NCI-H774 (cell line): ENCODE measurements at regions not wholly inside any gene's neighbourhood (a gene's known extent, or its start where the extent isn't known, plus 50 kb on each side); places are given as distances from the start of the nearest gene placed in this dataset.

Experiments
- DNase-seq: peaks from one replicate; lab custom pipeline; 2025; lab: John Stamatoyannopoulos, UW

DNA sequence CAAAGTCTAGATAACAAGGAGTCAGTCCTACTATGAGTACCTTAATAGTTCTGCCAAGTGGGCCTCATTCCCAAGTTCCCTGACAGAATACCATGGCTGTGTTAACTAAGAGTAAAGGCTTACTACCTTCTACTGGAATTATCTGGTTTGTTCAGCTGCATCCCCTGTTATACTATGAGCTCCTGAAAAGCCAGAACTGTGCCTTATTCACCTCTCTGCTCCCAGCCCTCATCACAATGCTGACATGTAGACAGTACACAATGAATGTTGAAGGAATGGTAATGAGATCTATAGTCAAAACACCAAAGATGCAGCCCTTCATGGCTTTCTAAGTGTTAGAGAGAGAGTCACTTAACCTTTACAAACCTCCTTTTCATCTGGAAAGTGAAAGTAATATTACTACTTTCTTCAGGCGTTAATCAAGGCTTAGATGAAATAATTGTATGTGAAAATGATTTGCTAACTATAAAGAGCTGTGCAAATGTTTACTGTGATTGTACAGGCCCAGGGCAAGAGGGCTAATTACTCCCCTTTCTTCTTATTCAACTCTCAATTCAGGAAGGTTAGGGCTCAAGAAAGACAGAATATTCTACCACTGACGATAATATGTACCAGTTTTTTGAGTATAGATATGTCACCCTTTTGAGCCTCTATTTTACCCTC, 70.3 kb upstream of the MROH9 start:
- DNase-seq: peak; percentile 28

DNA sequence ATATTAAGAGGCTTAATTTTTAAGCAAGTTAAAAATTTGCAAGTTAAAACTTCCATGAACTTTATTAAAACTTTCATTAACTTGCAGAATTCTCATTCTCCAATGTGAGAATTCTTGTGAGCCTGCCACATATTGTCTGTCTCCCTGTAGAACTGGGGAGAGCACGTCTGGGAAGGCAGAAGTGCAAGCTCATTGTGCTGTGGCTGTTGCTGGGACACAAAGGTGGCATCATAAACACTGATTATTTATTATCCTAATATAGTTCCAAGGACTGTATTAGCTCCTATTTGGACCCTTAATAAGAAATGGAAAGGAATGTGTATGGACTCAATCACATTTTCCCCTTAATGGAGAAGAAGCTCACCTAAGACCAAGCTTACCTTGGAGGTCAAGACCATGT, 68.7 kb upstream of the MROH9 start:
- DNase-seq: no peak

DNA sequence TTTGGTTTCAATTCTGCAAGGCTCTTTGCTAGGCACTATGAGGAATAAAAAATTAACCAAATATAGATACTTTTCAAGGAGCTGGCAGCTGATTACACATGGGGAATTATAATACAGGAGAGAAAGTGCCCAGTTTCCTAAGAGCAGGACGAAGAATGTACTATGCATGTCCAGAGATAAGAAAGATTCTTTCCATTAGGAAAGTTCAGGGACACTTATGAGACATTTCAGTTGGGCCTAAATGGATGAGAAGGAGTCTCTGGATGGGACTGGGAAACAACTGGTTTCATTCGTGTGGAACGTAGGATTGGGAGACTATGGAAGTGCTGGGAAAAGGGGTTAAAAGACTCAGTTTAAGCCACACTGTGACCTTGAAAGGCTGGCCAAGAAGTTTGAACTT, 63.5 kb upstream of the MROH9 start:
- no peak for DNase-seq

- no peak for DNase-seq
Observed at GRCh38 chr1:170872663-170873062, 62.7 kb upstream of the MROH9 start.

DNA sequence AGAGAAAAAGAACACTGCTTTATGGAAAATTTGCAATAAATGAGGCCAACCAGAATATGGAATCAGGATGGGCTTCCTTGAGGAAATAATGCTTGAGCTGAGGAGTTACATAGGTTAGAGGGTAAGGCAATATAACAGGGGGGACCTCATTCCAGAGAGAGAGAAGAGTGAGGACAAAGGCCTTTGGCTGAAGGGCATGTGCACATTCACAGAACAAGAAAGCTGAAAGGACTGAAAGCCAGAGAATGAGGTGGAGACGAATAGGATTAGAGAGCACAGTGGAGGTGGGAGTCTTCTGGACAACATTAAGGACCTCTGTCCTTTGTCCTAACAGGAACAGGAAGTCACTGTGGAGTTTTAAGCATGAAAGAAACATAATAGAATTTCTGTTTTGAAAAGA, 60.7 kb upstream of the MROH9 start:
- no peak for DNase-seq

DNA sequence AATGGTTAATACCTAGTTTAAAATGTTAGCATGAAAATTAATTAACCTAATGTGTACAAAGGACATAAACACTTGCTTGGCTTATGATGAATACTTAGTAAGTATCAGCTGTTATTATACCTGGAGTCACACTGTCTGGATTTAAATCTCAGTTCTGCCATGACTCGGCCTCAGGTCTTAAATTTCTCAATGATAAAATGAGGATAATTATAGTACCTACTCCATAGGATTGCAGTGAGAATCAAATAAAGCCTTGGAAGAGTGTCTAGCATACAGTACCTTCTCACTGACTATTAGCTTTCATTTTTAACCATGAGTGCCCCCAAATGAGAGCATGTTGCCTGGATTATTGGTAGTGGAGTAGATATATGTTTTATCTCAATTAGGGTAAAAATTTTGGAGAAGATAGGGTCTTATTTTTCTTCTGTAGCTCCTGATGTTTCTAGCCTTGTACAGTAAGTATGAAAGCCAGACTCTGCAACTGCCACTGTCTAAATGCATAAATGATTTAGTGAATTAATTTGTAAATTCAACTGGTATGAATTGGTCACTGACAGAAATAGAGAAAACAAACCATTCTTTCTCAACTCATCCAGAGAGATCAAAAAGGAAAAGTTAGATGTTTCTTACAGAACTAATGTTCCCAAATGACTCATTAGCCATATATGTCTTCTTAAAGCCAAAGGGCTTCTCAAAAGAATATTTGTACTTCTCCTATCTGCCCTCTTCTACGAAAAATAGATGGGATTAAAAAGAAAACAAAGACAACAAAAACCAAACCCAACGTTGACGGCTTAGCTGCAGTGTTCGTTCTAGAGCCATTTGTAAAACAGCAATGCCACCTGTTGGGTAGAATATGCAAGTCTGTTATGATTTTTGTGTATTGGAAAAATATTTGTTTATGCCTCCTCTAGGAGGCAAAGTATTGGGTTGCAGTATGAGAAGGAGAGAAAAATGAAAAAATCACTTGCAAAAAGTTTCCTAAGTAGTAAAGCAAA, 53.8 kb upstream of the MROH9 start:
- peak; percentile 28 for DNase-seq
